SU-DHL-6 (cell line): ENCODE measurements at regions not wholly inside any gene's neighbourhood (a gene's known extent, or its start where the extent isn't known, plus 50 kb on each side); places are given as distances from the start of the nearest gene placed in this dataset.

Source experiments
- CTCF ChIP-seq: fragments of 200-600 bp; sonication (generic); IDR thresholded peaks from one replicate; pipeline ENCODE4 v1.5.1; 2017; ENCODE audit warnings: antibody characterized with exemption, mild to moderate bottlenecking, low read length, moderate library complexity; ENCODE audit not compliant: insufficient read depth, poor library complexity, severe bottlenecking
- EZH2phosphoT487 ChIP-seq: fragments of 200-600 bp; sonication (generic), shearing (Covaris generic); conservative IDR thresholded peaks from 2 replicates; pipeline ENCODE4 v1.6.1; 2018; ENCODE audit warnings: mild to moderate bottlenecking, antibody characterized with exemption, low read length, moderate library complexity, mixed read lengths

- TF ChIP-seq CTCF (no peak), EZH2phosphoT487 (no peak)
These were observed 230.9 kb upstream of the IRF2BP2 start for GRCh38 chr1:234840843-234841242.
